Ureter (tissue), 1 donor: ENCODE measurements at regions not wholly inside any gene's neighbourhood (a gene's known extent, or its start where the extent isn't known, plus 50 kb on each side); places are given as distances from the start of the nearest gene placed in this dataset.

Experiments
- DNase-seq: peaks from one replicate; pipeline ENCODE4 v3.0.0-alpha.2; 2020; ENCODE audit warnings: low spot score
- donor health status: DM: yes; HTN: yes; CAD: no.

DNA sequence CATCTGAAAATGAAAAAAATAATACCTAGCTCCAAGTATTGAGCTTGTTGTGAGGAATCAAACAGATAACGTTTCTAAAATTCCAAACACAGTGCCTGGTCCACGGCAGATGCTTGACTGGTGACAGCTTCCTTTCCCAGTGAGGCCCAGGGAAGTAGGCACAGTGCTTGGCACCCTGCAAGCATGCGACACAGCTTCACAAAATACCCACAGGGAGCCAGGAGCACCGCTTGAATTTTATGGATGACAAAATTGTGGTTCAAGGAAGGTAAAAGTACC, 205.1 kb upstream of the TNP1 start:
- no peak for DNase-seq

DNA sequence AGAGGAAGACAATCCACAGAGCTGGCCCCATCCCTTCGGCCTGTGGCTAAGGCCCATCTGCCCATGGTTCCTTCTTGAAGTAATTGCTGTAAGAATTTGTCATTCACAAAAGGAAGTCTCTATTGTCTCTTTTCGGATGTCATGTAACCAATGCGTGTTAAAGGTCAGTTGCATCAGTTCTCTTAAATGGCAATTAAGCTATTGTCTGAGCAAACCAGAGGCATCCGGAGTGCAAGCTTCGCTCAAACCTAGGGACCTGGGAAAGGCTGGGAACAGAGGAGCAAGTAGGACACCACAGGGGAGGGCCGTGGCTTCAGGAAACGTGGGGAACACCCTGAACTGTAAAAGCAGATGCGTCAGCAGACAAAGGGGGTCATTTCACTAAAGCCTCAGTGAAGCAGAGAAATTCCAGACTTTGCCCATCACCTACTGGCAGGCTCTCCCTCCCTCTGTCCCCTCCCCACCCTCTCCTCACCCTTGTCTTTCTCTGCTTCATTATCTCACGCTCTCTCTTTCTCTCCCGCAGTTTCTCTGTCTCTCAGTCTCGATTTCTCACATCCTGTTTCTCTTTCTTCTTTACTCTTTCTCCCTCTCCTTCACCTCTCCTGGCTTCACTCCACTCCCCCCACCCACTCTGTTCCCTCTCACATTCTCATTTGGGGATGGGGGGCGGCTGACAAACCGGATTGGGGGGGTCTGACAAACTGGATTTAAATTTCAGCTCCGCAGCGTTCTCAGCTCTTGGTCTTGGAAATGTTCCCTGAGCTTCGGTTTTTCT, 204.6 kb upstream of the TNP1 start:
- DNase-seq: no peak

DNA sequence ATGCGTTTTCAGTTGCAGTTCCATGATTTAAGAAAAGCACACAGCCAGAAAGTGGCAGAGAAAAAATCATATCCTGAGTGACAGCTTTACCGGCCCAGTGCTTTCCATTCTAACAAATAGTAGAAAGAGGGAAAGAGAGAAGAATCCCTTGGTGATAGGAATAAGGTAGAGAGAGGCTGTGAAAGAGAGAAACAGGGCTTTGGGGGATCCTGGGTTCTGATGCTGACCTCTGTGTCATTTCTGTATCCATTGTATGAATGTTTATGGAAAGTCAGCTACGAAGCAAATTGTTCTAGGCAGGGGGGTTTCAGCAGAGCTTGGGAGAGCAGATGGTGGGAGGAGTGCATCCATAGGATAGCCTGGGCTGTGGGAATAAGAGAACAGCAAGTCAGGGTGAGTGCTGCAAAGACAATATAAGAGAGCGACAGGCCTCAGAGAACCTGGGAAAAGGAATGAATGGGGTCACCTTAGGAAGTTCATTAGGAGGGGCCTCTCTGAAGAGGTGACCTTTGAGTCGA, 203.4 kb upstream of the TNP1 start:
- DNase-seq: no peak

DNA sequence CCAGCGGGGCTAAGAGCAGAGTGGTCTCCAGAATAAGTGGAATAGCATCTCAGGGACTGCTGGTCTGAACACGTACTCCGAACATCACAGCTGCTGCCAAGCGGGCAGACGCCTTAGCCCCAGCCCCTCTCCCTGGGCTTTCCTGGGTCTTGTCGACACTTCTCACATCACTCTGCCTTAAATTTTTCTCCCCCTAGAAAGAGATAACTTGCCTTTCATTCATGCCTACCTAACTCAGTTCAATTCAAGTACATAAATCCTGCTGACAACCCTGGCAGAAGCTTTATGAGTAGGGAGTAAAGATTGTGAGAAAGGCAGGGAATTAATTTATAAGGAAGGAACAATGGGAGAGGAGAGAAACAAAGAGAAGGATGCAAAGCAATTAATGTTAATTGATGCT, 202.9 kb upstream of the TNP1 start:
- DNase-seq: no peak

DNA sequence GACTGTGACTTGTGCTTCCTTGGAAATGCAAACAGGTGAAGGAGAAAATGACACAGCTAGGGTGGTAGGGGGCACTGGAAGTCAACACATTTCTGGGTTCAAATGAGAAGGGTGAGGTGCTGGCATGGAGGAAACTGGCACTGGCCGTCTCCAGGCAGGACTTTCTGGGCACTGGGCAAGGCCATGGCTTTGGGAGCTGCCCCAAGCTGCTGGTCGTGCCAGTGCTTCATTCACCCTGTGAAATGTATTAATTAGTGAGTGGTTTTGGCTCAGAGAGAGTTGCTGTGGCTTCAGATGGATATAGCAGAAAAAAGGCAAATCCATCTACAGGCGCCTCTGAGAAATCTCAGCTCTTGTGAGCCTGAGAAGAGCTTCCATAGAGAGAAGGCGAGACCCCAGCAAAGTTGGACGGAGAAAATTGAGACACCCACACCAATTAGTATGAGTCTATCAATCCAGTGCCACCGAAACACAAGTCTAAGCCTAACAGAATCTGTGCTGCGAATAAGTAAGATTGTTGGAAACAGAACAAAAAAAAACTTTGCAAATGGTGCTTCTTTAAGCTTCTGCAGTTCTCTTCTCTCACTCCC, 202.1 kb upstream of the TNP1 start:
- DNase-seq: no peak

DNA sequence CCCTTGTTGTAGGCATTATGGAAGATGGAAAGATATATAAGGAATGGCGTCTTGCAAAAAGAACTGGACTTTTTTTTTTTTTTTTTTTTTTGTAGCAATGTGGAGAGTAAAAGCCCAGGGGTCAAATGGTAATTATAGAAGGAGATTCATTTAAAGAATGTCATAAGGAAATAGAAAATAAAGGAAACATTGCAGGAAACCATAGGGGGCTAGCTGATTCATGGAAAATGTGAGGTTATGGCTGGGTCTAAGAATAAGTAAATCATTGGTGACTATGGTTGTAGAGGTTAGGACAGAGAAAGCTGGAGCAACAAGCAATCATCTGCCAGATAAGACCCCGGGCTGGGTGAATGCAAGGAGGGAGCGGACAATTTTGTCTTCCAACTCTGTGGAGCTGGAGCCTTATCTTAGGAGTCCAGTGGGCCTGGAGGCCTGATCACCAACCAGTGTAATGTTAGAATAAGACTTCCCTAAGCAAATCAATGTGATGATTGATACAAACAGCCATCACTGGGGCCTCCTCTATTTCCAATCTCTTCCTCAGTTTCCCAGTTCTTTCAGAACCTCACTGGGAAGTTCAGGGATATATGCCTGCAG, 201.2 kb upstream of the TNP1 start:
- no peak for DNase-seq

DNA sequence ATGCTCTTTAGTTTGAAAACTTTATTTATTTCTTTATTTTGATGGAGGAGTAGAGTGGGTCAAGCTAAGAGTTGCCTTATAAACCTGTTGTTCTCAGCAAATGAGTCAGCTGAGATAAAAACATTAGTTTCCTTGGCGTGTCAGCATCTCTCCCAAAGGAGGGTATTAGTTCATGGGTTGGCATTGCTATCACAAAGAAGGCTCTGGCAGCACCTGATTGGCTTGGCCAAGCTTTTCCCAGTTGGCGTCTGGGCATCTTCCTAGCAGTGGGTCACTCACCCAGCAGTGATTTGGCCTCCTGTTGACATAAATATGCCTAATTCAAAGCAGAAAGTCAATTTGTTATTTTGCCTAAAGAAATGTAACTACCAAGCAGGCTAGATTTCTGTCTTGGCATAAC, 200.7 kb upstream of the TNP1 start:
- no peak for DNase-seq

DNA sequence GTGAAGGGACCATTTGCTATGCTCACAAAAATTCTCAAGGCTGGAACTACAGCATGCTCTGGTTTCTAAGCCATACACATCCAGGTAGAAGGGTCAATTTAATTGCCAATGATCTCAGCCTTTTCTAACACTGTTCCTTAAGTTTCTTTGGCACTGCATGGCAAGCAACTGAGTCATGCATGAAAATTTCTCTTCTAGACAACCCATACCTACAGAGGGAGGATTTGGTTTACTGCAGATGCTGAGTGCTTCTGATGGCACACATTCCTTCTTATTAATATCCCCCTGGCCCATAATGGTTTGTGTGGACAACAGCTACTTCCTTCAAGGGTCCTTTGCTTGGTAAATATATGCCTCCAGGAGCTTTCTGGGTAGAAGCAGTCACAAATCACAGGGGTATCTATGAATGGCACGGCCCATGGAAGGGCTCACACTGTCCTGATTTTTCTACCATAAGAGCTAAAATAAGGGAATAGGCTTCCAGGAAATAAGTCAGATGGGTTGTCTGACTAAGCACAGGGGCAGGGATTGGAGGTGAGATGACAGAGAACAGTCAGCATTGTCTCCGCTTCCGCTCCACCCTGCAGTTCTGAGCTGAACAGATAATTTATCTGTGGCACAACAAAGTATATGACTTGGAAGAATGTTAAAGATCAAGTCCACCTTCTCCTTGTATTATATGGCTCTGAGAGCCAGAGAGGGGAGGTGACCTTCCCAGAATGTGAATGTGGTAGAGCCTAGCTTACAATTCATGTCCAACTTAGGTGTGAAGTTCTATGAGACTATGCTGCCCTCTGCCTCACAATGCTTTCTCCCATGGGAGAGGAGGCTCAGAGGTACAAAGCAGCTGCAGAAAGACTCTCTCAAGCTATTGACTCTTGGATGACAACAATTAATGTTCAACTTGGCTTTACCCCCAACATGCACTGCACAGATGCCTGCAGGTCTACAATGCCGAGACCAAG, 199.2 kb upstream of the TNP1 start:
- DNase-seq: no peak

DNA sequence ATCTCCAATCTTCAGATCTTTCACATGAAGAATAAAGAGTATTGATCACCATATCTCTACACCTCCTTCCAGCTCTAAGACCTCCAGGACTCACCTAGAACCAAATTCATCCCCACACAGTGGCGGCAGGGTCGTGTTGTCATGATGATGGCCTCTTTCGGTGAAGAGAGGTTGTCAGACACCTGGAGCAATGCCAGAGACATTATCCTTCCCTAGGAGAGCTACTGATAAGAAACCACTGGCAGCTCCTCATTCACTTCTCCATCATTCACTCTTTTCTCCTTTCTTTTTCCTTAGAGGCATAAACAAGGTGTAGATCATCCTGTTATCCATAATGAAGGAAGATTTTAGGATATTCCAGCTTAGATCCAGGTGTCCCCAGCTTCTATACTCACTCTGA, 197.9 kb upstream of the TNP1 start:
- no peak for DNase-seq

DNA sequence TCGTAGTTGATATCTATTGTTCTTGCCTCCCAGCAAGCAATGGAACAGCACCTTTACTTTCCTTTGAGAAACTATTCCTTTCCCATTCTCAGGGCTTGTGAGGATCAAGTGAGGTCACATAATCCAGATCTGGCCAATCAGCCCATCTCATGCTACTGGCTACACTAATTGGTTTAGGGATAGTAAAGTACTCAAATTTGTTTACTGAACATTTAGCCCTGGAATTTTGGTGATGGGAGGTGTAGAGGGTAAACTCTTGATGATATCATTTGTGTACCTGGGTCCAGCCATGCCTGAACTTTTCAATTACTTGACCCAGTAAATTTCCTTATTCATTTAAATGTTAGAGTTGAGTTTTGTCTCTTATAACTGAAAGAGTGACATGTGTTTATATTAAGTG, 195.8 kb upstream of the TNP1 start:
- no peak for DNase-seq

DNA sequence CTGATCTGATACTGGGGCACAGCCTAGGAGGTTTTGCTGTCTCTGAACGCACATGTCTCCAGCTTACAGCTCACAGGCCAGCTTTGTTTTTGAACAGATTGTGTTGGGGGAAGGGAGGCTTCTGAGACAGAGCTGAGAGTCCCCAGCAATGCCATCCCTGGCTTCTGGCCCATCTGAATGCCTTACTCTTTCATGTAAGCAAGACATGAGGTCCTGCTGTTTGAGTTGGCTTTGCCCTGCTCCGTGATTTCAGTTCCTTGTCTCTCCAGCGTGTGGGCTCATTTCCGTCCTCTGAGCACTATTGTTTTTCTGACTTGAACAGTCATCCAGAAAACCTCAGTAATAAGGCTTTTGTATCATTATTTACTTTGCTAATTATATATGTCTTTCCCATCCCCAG, 194.9 kb upstream of the TNP1 start:
- no peak for DNase-seq

DNA sequence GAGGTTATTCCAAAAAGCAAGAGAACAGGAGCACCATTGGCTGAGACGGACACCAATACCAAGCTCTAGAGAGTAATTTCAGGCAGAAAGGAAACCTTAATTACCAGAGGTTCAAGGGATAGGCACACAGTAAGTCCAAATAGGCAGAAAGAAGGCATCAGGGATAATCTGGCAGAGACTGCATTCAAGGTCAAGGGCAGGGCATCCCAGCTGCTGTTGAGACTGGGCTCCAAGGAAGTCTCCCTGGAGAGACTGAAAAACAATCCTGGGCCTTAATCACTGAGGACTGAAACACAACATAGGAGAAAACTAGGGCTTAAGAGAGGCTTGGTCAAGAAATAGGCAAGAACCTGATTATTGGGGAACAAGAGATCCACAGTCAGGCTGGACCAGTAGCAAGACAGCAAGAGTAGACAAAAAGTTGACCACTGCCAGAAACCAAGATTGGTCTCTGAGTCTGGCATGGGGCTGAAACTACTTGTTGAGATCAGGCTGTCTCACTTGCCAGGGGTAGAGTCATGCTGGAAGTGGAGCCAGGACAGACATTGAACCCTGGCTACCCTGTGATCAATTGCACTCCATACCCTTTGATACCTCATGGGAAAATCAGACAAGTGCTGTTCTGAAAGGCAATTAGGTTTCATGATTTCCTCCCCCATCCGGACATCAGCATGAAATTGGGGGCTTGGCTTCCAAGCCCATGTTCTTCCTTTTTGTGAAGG, 193.2 kb upstream of the TNP1 start:
- no peak for DNase-seq

DNA sequence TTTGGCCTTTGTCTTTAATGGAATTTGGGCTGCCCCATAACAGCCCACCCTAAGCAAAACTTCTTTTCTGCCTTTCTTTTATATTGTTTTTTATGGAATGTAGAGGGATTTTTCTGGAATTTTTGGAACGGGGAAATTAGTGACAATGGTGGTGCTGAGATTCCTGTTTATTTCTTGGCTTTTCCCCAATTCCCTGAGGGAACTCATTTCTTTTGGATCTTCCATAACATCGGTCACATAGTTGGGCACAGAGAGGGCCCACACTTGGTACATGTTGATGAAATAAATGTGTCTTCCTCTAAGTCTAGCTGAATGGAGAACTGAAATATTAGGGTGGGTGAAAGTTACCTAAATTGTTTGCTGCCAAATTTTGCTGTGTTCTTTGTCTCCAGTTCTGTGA, 191.6 kb upstream of the TNP1 start:
- no peak for DNase-seq

DNA sequence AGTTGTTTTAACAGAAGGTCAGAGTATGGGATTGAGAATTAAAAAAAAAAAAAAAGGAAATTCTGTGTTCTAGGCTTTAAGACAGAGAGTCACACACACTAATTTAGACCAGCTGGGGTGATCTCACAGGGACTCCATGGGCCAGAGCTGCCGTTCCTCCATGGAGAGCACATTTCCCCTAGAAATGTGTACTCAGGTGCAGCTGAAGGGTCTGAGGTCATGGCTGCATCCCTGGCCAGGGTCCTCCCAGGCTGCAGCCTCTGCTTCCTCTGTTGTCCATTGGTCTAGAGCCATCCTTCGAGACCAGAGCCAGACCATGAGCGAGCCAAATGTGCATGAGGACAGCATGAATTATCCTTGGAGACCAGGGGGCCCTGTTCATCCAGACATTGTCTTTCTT, 190.1 kb upstream of the TNP1 start:
- no peak for DNase-seq

DNA sequence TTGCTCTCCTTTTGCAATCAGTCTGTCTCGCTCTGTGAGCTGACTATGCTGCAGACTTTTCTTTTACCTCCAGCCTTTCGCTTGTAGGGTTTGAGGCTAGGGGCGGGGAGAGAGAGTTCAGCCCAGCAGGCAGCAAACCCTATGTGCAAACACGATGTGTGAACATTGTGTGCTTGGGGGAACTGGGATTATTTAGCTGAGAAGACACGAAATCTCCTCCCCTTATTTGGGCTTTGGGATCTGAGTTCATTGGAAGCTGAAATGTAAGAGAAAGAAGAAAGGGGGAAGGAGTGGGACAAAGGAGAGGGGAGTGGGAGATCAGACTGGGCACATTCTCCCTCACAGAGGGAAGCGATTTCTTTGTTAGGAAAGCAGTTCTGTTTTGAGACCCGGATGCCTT, 189.6 kb upstream of the TNP1 start:
- DNase-seq: no peak

DNA sequence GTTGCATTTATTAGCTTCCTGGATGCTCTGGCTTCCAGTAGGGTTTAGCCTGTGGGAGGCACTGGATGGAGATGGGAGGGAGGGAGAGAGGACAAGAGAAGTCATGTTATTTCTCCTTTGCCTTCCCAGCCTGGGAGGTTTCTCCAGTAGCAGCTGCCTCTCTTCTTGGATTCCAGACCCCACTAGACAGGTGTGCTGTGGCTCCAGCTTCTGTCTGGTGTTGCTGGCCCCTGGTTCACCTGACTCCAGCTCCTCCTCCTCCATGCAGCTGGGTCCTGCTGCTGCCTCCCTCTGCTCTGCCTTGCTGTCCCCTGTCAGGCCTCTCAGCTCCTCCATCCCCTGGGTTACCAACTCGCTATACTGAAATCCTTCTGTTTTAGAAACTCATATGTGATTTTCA, 188.9 kb upstream of the TNP1 start:
- DNase-seq: no peak

DNA sequence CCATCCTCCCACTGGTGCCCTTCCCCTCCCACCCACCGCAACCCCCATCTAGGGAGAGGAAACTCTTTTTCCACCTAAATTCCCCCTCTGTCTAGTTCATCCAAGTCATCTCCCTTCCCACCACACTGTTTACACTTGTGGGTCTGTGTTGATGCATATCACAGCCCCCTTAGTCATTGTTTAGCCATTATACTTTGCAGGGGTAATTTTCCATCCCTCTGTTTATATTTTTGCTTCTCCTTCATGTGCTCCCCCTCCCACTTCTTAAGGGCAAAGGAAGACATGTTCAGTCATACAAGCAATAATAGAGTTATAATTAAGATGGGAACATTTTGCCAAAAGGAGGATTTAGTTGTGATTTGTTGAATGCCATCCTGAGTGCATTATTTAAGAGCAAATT, 187.8 kb upstream of the TNP1 start:
- no peak for DNase-seq

DNA sequence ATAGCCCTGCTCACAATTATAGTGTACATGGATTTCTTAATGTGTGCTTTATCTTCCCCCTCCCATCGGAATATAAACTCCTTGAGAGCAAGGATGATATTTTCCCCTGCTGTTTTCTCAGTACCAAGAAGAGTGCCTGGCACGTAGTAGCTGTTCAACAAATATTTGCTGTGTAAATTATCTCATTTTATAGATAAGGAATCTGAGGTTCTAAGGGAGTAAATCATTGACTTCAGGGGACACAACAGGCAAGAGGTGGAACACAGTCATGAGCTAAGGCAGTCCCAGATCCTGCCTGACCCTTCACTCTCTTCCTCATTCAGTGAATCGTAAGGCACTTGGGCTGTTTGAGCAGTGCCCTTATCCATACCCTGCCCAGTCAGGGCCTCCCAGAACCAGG, 187.3 kb upstream of the TNP1 start:
- no peak for DNase-seq

DNA sequence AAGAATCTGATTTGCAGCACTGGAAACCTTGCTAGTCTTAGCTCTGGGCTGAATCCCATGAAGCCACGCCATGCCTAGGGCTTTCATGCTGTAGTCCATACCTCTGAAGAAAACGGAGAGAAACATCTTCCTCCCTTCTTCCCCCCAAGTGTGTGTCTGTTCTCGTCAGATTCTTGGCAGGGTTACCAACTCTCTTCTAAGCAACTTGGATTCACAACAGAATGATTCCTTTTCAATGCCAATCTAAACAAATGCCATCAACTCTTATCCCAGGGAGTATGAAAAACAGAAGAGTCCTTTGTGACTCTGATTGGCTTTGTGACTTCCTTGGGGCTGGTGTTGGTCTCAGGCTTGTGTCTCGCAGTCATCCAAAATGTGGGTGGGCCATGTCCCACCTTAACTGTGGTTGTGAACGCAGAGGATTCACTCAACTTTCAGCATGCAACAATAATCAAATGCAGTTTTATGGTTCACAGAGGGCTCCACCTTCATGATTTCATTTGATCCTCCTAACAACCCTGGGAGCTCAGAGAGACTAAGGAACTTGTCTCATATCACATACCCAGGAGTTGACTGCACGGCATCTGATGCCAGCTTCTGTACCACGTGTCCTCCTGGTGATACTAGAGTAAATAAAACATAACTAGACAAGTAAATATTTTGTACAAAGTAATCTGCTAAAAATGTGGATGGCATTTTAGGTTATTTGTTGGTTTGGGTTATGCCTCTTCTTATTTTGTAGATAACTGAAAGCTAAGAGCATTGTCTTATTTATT, 186.0 kb upstream of the TNP1 start:
- no peak for DNase-seq

DNA sequence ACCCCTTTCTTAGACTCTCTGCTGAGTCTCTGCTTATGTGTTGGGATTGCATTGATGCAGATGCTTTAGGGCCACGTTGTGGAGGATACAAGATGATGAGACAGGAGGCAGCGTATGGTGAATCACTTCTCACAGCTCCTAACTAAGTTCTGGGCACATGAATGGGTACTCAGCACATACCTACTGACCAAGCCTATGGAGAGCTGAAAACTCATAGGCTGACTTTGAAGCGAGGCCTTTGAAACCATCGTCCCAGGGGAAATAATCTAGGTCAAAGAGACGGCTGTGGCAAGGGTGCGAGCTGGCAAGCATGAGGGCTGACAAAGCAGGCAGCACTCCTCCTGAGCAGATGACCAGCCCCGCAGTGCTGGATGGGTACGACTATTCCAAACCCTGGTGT, 180.2 kb upstream of the TNP1 start:
- no peak for DNase-seq

DNA sequence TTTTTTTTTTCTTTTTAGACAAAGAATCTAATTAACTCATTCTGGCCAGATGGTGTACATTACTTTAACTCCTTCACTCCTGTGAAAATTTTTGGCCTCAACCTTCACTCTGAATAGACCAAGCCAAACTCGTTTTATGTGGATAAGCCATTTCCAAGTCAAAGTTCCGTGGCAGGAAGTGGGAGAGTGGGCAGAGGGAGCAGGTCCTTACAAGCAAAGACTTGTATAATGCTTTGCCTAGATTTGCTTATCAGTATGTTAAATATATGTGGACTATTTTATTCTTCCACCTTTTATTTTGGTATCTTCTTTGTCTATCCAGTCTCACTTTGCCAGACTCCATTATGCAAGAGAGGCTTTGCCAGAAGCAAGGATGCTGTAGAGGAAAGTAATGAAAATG, 178.1 kb upstream of the TNP1 start:
- no peak for DNase-seq
